ENCODE measurements at regions not wholly inside any gene's neighbourhood (a gene's known extent, or its start where the extent isn't known, plus 50 kb on each side); places are given as distances from the start of the nearest gene placed in this dataset.

GRCh38 chr6:133634474-133634873 lies 254.4 kb upstream of the TCF21 start:
- TF ChIP-seq CTCF (IDR thresholded peaks at IDR 0.05; ENCODE audit: poor library complexity, severe bottlenecking) (no peak), SMC3 (conservative IDR thresholded peaks at IDR 0.05; ENCODE audit: poor library complexity) (no peak)

All from neural cell (in vitro differentiated cells).